HepG2 (cell line): ENCODE measurements at regions not wholly inside any gene's neighbourhood (a gene's known extent, or its start where the extent isn't known, plus 50 kb on each side); places are given as distances from the start of the nearest gene placed in this dataset.

Experiments used
- ATAC-seq: fragments of 200-7000 bp; cut with Tn5 transposase; 3 replicates; pipeline ENCODE4 v1.9.1; 2020; ENCODE audit warnings: mild to moderate bottlenecking, moderate library complexity
- BruUV-seq: library from RNA; stranded (reverse); fragments of 400-500 nt; replicated peaks from 2 replicates; lab custom pipeline; 2021; lab: Mats Ljungman, UMichigan
- CTCF ChIA-PET: fragments of 300-600 bp; formaldehyde crosslinking; extraction: SDS; loops from one replicate; lab custom pipeline; 2021; ENCODE audit warnings: low total read pairs, inconsistent platforms, low intra/inter-chr PET ratio; lab: Yijun Ruan, JAX
- POLR2A ChIA-PET: fragments of 350-600 bp; sonication (Branson Sonifier 250); formaldehyde crosslinking; loops from one replicate; lab custom pipeline; 2020; ENCODE audit warnings: antibody characterized with exemption, inconsistent platforms; lab: Yijun Ruan, JAX
- DNase-seq: peaks from one replicate; pipeline ENCODE4 v3.0.0-alpha.2; 2015; ENCODE audit warnings: low spot score
- FAIRE-seq: peaks from 3 replicates; lab custom pipeline; 2011; peaks lifted over from hg19 to GRCh38; lab: Jason Lieb, UNC
- H2AFZ ChIP-seq: one replicate; pipeline ENCODE4 v1.6.1; 2011; ENCODE audit warnings: low read length, inconsistent platforms
- H3K27ac ChIP-seq: fragments of 300-600 bp; 3 replicates; pipeline ENCODE4 v1.8.0; 2011; ENCODE audit warnings: mixed run types, mild to moderate bottlenecking, mixed read lengths, low read length, inconsistent platforms; ENCODE audit not compliant: insufficient read depth; ENCODE audit errors: extremely low read length
- H3K27me3 ChIP-seq, 2 experiments: fragments of 200-600 bp in 1 of 2; 2 replicates in 1 of 2; 3 replicates in 1 of 2; pipeline versions ENCODE4 v1.6.0 to v1.8.0; 2011; ENCODE audit warnings: low read length in 2 of 2, mild to moderate bottlenecking in 2 of 2, moderate library complexity in 2 of 2, inconsistent platforms in 1 of 2; ENCODE audit not compliant: insufficient read depth in 2 of 2, control insufficient read depth in 1 of 2
- H3K36me3 ChIP-seq, 2 experiments: fragments of 200-600 bp in 1 of 2; replicated peaks in 1 of 2; 2 replicates in 1 of 2; 3 replicates in 1 of 2; pipeline versions ENCODE4 v1.5.1 to v1.8.0; 2011; ENCODE audit warnings: low read length in 2 of 2, inconsistent platforms in 1 of 2; ENCODE audit not compliant: insufficient read depth in 2 of 2, control insufficient read depth in 1 of 2
- H3K4me1 ChIP-seq: 2 replicates; pipeline ENCODE4 v1.5.1; 2012; ENCODE audit warnings: low read length, inconsistent platforms; ENCODE audit not compliant: insufficient read depth
- H3K4me2 ChIP-seq: 2 replicates; pipeline ENCODE4 v1.6.0; 2011; ENCODE audit warnings: low read depth, low read length, inconsistent platforms
- H3K4me3 ChIP-seq, 3 experiments: fragments of 200-600 bp in 1 of 3; sonication (generic), shearing (Covaris generic) in 1 of 3; replicated peaks in 1 of 3; 2 replicates each; pipeline ENCODE4 v1.5.1; 2011 to 2016; ENCODE audit warnings: low read length in 3 of 3, inconsistent platforms in 2 of 3, low read depth in 2 of 3, mild to moderate bottlenecking in 2 of 3, control low read depth in 1 of 3, mixed read lengths in 1 of 3; ENCODE audit not compliant: insufficient read depth in 1 of 3
- H3K79me2 ChIP-seq: one replicate; pipeline ENCODE4 v1.6.1; 2011; ENCODE audit warnings: low read length, inconsistent platforms; ENCODE audit not compliant: insufficient read depth
- H3K9ac ChIP-seq: 2 replicates; pipeline ENCODE4 v1.6.0; 2011; ENCODE audit warnings: mild to moderate bottlenecking, low read depth, low read length, inconsistent platforms; ENCODE audit not compliant: insufficient read depth
- H3K9me3 ChIP-seq: 2 replicates; pipeline ENCODE4 v1.5.1; 2012; ENCODE audit warnings: mild to moderate bottlenecking, low read length
- H4K20me1 ChIP-seq: 2 replicates; pipeline ENCODE4 v1.6.0; 2011; ENCODE audit warnings: inconsistent platforms, mild to moderate bottlenecking, low read length, moderate library complexity; ENCODE audit not compliant: insufficient read depth
- ATF1 ChIP-seq: IDR thresholded peaks from 2 replicates; pipeline ENCODE4 v1.6.1; 2016; ENCODE audit warnings: mild to moderate bottlenecking, control low read depth
- ELF1 ChIP-seq: sonication (generic); formaldehyde crosslinking; IDR thresholded peaks from 2 replicates; pipeline ENCODE4 v1.4.0; 2020; ENCODE audit warnings: missing genetic modification reagents
- KLF13 ChIP-seq: sonication (generic); formaldehyde crosslinking; IDR thresholded peaks from 2 replicates; pipeline ENCODE4 v1.4.0; 2020; ENCODE audit warnings: mild to moderate bottlenecking, missing genetic modification reagents
- MAZ ChIP-seq, 2 experiments: sonication (generic) in 1 of 2; formaldehyde crosslinking in 1 of 2; IDR thresholded peaks; 2 replicates each; pipeline versions ENCODE4 v1.5.0 to v1.6.1; 2012 to 2020; ENCODE audit warnings: low read depth in 2 of 2, mild to moderate bottlenecking in 2 of 2, borderline replicate concordance in 1 of 2, improper control_type of control experiment in 1 of 2, low read length in 1 of 2, missing genetic modification reagents in 1 of 2, moderate library complexity in 1 of 2
- MLX ChIP-seq: IDR thresholded peaks from 2 replicates; pipeline ENCODE4 v1.6.1; 2016
- NR2F2 ChIP-seq: IDR thresholded peaks from 2 replicates; pipeline ENCODE4 v1.6.1; 2012; ENCODE audit warnings: low read depth, inconsistent platforms, borderline replicate concordance
- NR2F6 ChIP-seq, 2 experiments: IDR thresholded peaks; 2 replicates each; pipeline ENCODE4 v1.6.1; 2016; ENCODE audit warnings: antibody characterized with exemption in 1 of 2, mild to moderate bottlenecking in 1 of 2
- SMAD1 ChIP-seq: sonication (generic); formaldehyde crosslinking; IDR thresholded peaks from 2 replicates; pipeline ENCODE4 v1.4.0; 2020; ENCODE audit warnings: missing genetic modification reagents, low read depth, mild to moderate bottlenecking, borderline replicate concordance
- SMARCE1 ChIP-seq: fragments of 450-650 bp; IDR thresholded peaks from 2 replicates; pipeline ENCODE4 v1.6.1; 2017; ENCODE audit warnings: borderline replicate concordance
- TEAD2 ChIP-seq: sonication (generic); formaldehyde crosslinking; IDR thresholded peaks from 2 replicates; pipeline ENCODE4 v1.9.0; 2021; ENCODE audit warnings: missing genetic modification reagents
- ZBTB10 ChIP-seq: sonication (generic); formaldehyde crosslinking; IDR thresholded peaks from 2 replicates; pipeline ENCODE4 v1.4.0; 2020; ENCODE audit warnings: missing genetic modification reagents, borderline replicate concordance
- ZNF263 ChIP-seq: sonication (generic); formaldehyde crosslinking; IDR thresholded peaks from 2 replicates; pipeline ENCODE4 v1.4.0; 2020; ENCODE audit warnings: missing genetic modification reagents
- ZNF350 ChIP-seq: sonication (generic); formaldehyde crosslinking; IDR thresholded peaks from 2 replicates; pipeline ENCODE4 v1.4.0; 2020; ENCODE audit warnings: mild to moderate bottlenecking, low read depth, missing genetic modification reagents, borderline replicate concordance
- ZNF367 ChIP-seq: sonication (generic); formaldehyde crosslinking; IDR thresholded peaks from 2 replicates; pipeline ENCODE4 v1.4.0; 2020; ENCODE audit warnings: missing genetic modification reagents, borderline replicate concordance
- ZNF609 ChIP-seq: sonication (generic); formaldehyde crosslinking; IDR thresholded peaks from 2 replicates; pipeline ENCODE4 v1.4.0; 2020; ENCODE audit warnings: mild to moderate bottlenecking, missing genetic modification reagents, borderline replicate concordance
- ZSCAN25 ChIP-seq: sonication (generic); formaldehyde crosslinking; IDR thresholded peaks from 2 replicates; pipeline ENCODE4 v1.8.0; 2022; ENCODE audit warnings: mild to moderate bottlenecking, missing genetic modification reagents
- WGBS: methylation state at CpG from one replicate; pipeline ENCODE4 v1.1.6; 2017; ENCODE audit warnings: low lambda C conversion rate; 5-methylcytosine and 5-hydroxymethylcytosine counted together
- in situ Hi-C: cut with HindIII; loops from 2 replicates; pipeline ENCODE4 v1.10.0; 2017; ENCODE audit warnings: low pct_unique_long_range_greater_than_20kb; ENCODE audit not compliant: extremely low pct_ligation_motif_present
- intact Hi-C: fragments of 100-400 bp; cut with micrococcal nuclease; formaldehyde crosslinking; loops from one replicate; pipeline ENCODE4 v1.10.0; 2022; ENCODE audit not compliant: unreplicated experiment

GRCh38 chr6:111926731-111927302, 53.6 kb upstream of the FYN start (continued):
- TF ChIP-seq ZNF609 (CRISPR knock-in tag) (no peak), ELF1 (CRISPR knock-in tag) (no peak)

GRCh38 chr6:111927321-111927720, 54.1 kb upstream of the FYN start:
- Histone ChIP-seq H3K4me1 (no peaks in the 10 kb centered on the region), H2AFZ (no peak overlapping the region), H3K4me2 (no peak overlapping the region), H3K9ac (no peak overlapping the region), H3K27me3 (peaks cover 0 to 4% of the 10 kb centered on the region in 2 experiments; a peak in 2 of 5 replicates), H3K4me3 (no peak overlapping the region), H4K20me1 (no peaks in the 10 kb centered on the region), H3K27ac (no peak overlapping the region), H3K9me3 (no peaks in the 10 kb centered on the region), H3K79me2 (no peaks in the 10 kb centered on the region), H3K36me3 (no peaks in the 10 kb centered on the region)
- whole genome bisulfite sequencing: 30% methylated on average over 7 of the region's 7 CpGs
- no peak for FAIRE-seq
- in situ Hi-C loops (no loop called here), intact Hi-C loops (no loop called here)
- DNase-seq: no peak
- no TSS peak for BruUV-seq
- POLR2A ChIA-PET: no interaction called here
- ATAC-seq: no peak
- TF ChIP-seq KLF13 (CRISPR knock-in tag) (no peak), ZBTB10 (no peak), ZNF263 (CRISPR knock-in tag) (no peak), ATF1 (CRISPR knock-in tag) (no peak), ZNF350 (no peak), SMAD1 (no peak), NR2F2 (no peak), NR2F6 (IDR thresholded peaks at IDR 0.05) (no peak), NR2F6 (CRISPR knock-in tag; IDR thresholded peaks at IDR 0.05) (no peak), MLX (CRISPR knock-in tag) (no peak), ZNF367 (no peak), MAZ (IDR thresholded peaks at IDR 0.05; ENCODE audit: borderline replicate concordance, low read depth, low read length) (no peak), MAZ (CRISPR knock-in tag; IDR thresholded peaks at IDR 0.05; ENCODE audit: low read depth) (no peak), TEAD2 (CRISPR knock-in tag) (no peak), ZSCAN25 (CRISPR knock-in tag) (no peak), SMARCE1 (no peak)
- CTCF ChIA-PET: no interaction called here
